K562 (cell line): ENCODE measurements at regions not wholly inside any gene's neighbourhood (a gene's known extent, or its start where the extent isn't known, plus 50 kb on each side); places are given as distances from the start of the nearest gene placed in this dataset.

Experiments
- ATAC-seq: fragments of 200-7000 bp; cut with Tn5 transposase; 3 replicates; pipeline ENCODE4 v1.9.1; 2020; ENCODE audit warnings: moderate library complexity
- BruUV-seq: library from RNA; stranded (reverse); fragments of 400-500 nt; replicated peaks from 2 replicates; lab custom pipeline; 2021; lab: Mats Ljungman, UMichigan
- CTCF ChIA-PET: fragments of 300-600 bp; formaldehyde crosslinking; extraction: SDS; loops from one replicate; lab custom pipeline; 2021; ENCODE audit warnings: low intra/inter-chr PET ratio; lab: Yijun Ruan, JAX
- POLR2A ChIA-PET: fragments of 300-600, 350-650 bp; sonication (Branson Sonifier 250); formaldehyde crosslinking; extraction: SDS; loops from one replicate; lab custom pipeline; 2021; ENCODE audit warnings: antibody characterized with exemption, inconsistent platforms; lab: Yijun Ruan, JAX
- DNase-seq, 4 experiments: peaks; one replicate each; pipeline versions ENCODE4 v3.0.0 to v3.0.0-alpha.2; 2011 to 2018; ENCODE audit warnings: low spot score in 3 of 4, mixed read lengths in 3 of 4; ENCODE audit errors: extremely low read depth in 1 of 4
- FAIRE-seq: peaks from 2 replicates; lab custom pipeline; 2011; peaks lifted over from hg19 to GRCh38; lab: Jason Lieb, UNC
- H2AFZ ChIP-seq: 2 replicates; pipeline ENCODE4 v1.6.0; 2011; ENCODE audit warnings: low read depth, low read length, control low read depth, inconsistent platforms
- H3K27ac ChIP-seq: fragments of 200-600 bp; 3 replicates; pipeline ENCODE4 v1.8.0; 2011; ENCODE audit warnings: low read depth, mild to moderate bottlenecking, control low read depth, inconsistent platforms, low read length, moderate library complexity, mixed read lengths; ENCODE audit errors: extremely low read depth
- H3K27me3 ChIP-seq, 2 experiments: fragments of 300-600 bp in 1 of 2; 2 replicates in 1 of 2; 3 replicates in 1 of 2; pipeline versions ENCODE4 v1.6.0 to v1.8.0; 2011; ENCODE audit warnings: inconsistent platforms in 2 of 2, low read length in 2 of 2, mild to moderate bottlenecking in 1 of 2, mixed read lengths in 1 of 2, moderate library complexity in 1 of 2; ENCODE audit not compliant: control insufficient read depth in 2 of 2, insufficient read depth in 2 of 2
- H3K36me3 ChIP-seq: fragments of 300-600 bp; 3 replicates; pipeline ENCODE4 v1.8.0; 2011; ENCODE audit warnings: mild to moderate bottlenecking, low read length, inconsistent platforms; ENCODE audit not compliant: control insufficient read depth, insufficient read depth
- H3K4me1 ChIP-seq, 2 experiments: fragments of 200-600 bp in 1 of 2; replicated peaks in 1 of 2; 2 replicates in 1 of 2; 3 replicates in 1 of 2; pipeline versions ENCODE4 v1.5.1 to v1.8.0; 2011; ENCODE audit warnings: inconsistent platforms in 2 of 2, low read length in 2 of 2, mild to moderate bottlenecking in 1 of 2, mixed read lengths in 1 of 2, moderate library complexity in 1 of 2; ENCODE audit not compliant: control insufficient read depth in 2 of 2, insufficient read depth in 2 of 2
- H3K4me2 ChIP-seq: 2 replicates; pipeline ENCODE4 v1.6.1; 2011; ENCODE audit warnings: low read length, control low read depth, inconsistent platforms, mixed read lengths; ENCODE audit not compliant: insufficient read depth
- H3K4me3 ChIP-seq: fragments of 200-600 bp; sonication (generic), shearing (Covaris generic); 2 replicates; pipeline ENCODE4 v1.5.1; 2016; ENCODE audit warnings: control low read depth, inconsistent platforms
- H3K79me2 ChIP-seq: fragments of 200-600 bp; 3 replicates; pipeline ENCODE4 v1.8.0; 2011; ENCODE audit warnings: low read length, inconsistent platforms; ENCODE audit not compliant: control insufficient read depth, insufficient read depth
- H3K9ac ChIP-seq, 2 experiments: 2 replicates each; pipeline versions ENCODE4 v1.6.0 to v1.6.1; 2011; ENCODE audit warnings: low read depth in 2 of 2, low read length in 2 of 2, control low read depth in 1 of 2, inconsistent platforms in 1 of 2, mild to moderate bottlenecking in 1 of 2, mixed read lengths in 1 of 2; ENCODE audit not compliant: insufficient read depth in 1 of 2
- H3K9me1 ChIP-seq: one replicate; pipeline ENCODE4 v1.6.0; 2011; ENCODE audit warnings: inconsistent platforms, mild to moderate bottlenecking, low read length, moderate library complexity; ENCODE audit not compliant: control insufficient read depth, insufficient read depth
- H3K9me3 ChIP-seq: replicated peaks from 2 replicates; pipeline ENCODE4 v1.5.1; 2011; ENCODE audit warnings: low read depth, low read length, inconsistent platforms; ENCODE audit not compliant: control insufficient read depth, insufficient read depth
- H4K20me1 ChIP-seq: replicated peaks from 2 replicates; pipeline ENCODE4 v1.6.1; 2011; ENCODE audit warnings: low read length, inconsistent platforms, mixed read lengths; ENCODE audit not compliant: control insufficient read depth, insufficient read depth
- BDP1 ChIP-seq: IDR thresholded peaks from 3 replicates; pipeline ENCODE4 v1.6.1; 2011; ENCODE audit not compliant: insufficient read length, insufficient read depth
- CBFB ChIP-seq: sonication (generic); formaldehyde crosslinking; IDR thresholded peaks from 2 replicates; pipeline ENCODE4 v1.4.0; 2020; ENCODE audit warnings: mild to moderate bottlenecking, missing genetic modification reagents
- HMGN3 ChIP-seq: IDR thresholded peaks from 2 replicates; pipeline ENCODE4 v1.6.1; 2011; ENCODE audit warnings: borderline replicate concordance, low read depth, mild to moderate bottlenecking, mixed read lengths, low read length; ENCODE audit not compliant: insufficient read length; ENCODE audit errors: extremely low read depth
- IFI16 ChIP-seq: fragments of 250-450 bp; sonication (Bioruptor Pico); IDR thresholded peaks from 2 replicates; pipeline ENCODE4 v2.1.2; 2022; ENCODE audit warnings: mild to moderate bottlenecking, inconsistent platforms
- LEF1 ChIP-seq: fragments of 450-650 bp; IDR thresholded peaks from 2 replicates; pipeline ENCODE4 v1.6.1; 2016; ENCODE audit warnings: mild to moderate bottlenecking
- MCM5 ChIP-seq: fragments of 450-650 bp; IDR thresholded peaks from 2 replicates; pipeline ENCODE4 v1.6.1; 2016; ENCODE audit warnings: low read depth
- PHTF2 ChIP-seq: fragments of 250-450 bp; sonication (Bioruptor Pico); IDR thresholded peaks from 2 replicates; pipeline ENCODE4 v1.5.0; 2021; ENCODE audit warnings: mild to moderate bottlenecking
- SREBF1 ChIP-seq: fragments of 150-350 bp; IDR thresholded peaks from 2 replicates; pipeline ENCODE4 v1.6.1; 2014; ENCODE audit warnings: antibody characterized with exemption, low read depth, low read length, borderline replicate concordance
- TAL1 ChIP-seq: fragments of 450-650 bp; IDR thresholded peaks from 2 replicates; pipeline ENCODE4 v1.6.1; 2016; ENCODE audit warnings: mild to moderate bottlenecking
- ZNF511 ChIP-seq: sonication (generic); formaldehyde crosslinking; IDR thresholded peaks from 2 replicates; pipeline ENCODE4 v1.8.0; 2022; ENCODE audit warnings: mild to moderate bottlenecking, missing genetic modification reagents
- ZNF589 ChIP-seq: fragments of 200-800 bp; sonication (Bioruptor generic); IDR thresholded peaks from 2 replicates; pipeline ENCODE4 v1.6.1; 2016; ENCODE audit warnings: low read depth, missing genetic modification characterization, missing compliant biosample characterization
- ZNF696 ChIP-seq: fragments of 250-450 bp; sonication (Bioruptor Pico); conservative IDR thresholded peaks from 2 replicates; pipeline ENCODE4 v1.4.0; 2020; ENCODE audit warnings: mild to moderate bottlenecking, moderate library complexity
- ZZZ3 ChIP-seq: fragments of 450-650 bp; IDR thresholded peaks from 2 replicates; pipeline ENCODE4 v1.6.1; 2016; ENCODE audit warnings: antibody characterized with exemption, mild to moderate bottlenecking, moderate library complexity
- WGBS: fragments of 100-300 bp; shearing (Covaris generic); methylation state at CpG from one replicate; pipeline ENCODE4 v1.1.6; 2016; ENCODE audit warnings: low coverage, mixed read lengths; ENCODE audit not compliant: insufficient coverage; ENCODE audit errors: missing lambda C conversion rate; 5-methylcytosine and 5-hydroxymethylcytosine counted together
- in situ Hi-C: fragments of 300-500 bp; cut with MboI; formaldehyde crosslinking; loops from 4 replicates; pipeline ENCODE4 v1.15.0; 2018; ENCODE audit warnings: inconsistent platforms, mixed read lengths
- intact Hi-C: fragments of 100-400 bp; cut with micrococcal nuclease; formaldehyde crosslinking; loops from 2 replicates; pipeline ENCODE4 v1.14.2; 2022
- TF ChIP-seq, protein P1 (sequence below): sonication (generic); formaldehyde crosslinking; IDR thresholded peaks from 2 replicates; pipeline ENCODE4 v1.8.0; 2023; ENCODE audit warnings: mild to moderate bottlenecking, missing genetic modification reagents

- H4K20me1 ChIP-seq, result no peaks in the 10 kb centered on the region
- peaks cover 0 to 6% of the 10 kb centered on the region in 2 experiments; a peak in 1 of 5 replicates for H3K27me3 ChIP-seq
- H2AFZ ChIP-seq, result no peak overlapping the region
- H3K36me3 ChIP-seq, result no peaks in the 10 kb centered on the region
- 40% methylated on average over 3 of the region's 3 CpGs for WGBS
- H3K9me1 ChIP-seq, result no peaks in the 10 kb centered on the region
- no TSS peak for BruUV-seq
- intact Hi-C loops, result no loop called here
- POLR2A ChIA-PET, result no interaction called here
- FAIRE-seq (no peak), DNase-seq (no peak), ATAC-seq (no peak)
- H3K4me2 ChIP-seq, result no peak overlapping the region
- H3K4me1 ChIP-seq, result peaks cover 0 to 11% of the 10 kb centered on the region in 2 experiments; a peak in 2 of 5 replicates
- no peaks in the 10 kb centered on the region for H3K9me3 ChIP-seq
- H3K9ac ChIP-seq, result no peak overlapping the region
- no peaks in the 10 kb centered on the region for H3K79me2 ChIP-seq
- CTCF ChIA-PET, result no interaction called here
- H3K4me3 ChIP-seq, result no peak overlapping the region
- H3K27ac ChIP-seq, result no peak overlapping the region
- in situ Hi-C loops, result loop anchor here (5.0 to 25.0 kb wide), 2 partner anchors 83 to 598 kb away; partner anchors contain the start of genes GDF7 and HS1BP3
- TF ChIP-seq CBFB (no peak), ZNF511 (CRISPR knock-in tag) (no peak), TAL1 (no peak), ZNF696 (CRISPR knock-in tag) (no peak), LEF1 (no peak), MCM5 (no peak), ZNF589 (CRISPR knock-in tag) (no peak), BDP1 (no peak), ZZZ3 (no peak), IFI16 (CRISPR knock-in tag) (no peak), HMGN3 (no peak), SREBF1 (no peak), PHTF2 (no peak)
- TF ChIP-seq, protein P1, sequence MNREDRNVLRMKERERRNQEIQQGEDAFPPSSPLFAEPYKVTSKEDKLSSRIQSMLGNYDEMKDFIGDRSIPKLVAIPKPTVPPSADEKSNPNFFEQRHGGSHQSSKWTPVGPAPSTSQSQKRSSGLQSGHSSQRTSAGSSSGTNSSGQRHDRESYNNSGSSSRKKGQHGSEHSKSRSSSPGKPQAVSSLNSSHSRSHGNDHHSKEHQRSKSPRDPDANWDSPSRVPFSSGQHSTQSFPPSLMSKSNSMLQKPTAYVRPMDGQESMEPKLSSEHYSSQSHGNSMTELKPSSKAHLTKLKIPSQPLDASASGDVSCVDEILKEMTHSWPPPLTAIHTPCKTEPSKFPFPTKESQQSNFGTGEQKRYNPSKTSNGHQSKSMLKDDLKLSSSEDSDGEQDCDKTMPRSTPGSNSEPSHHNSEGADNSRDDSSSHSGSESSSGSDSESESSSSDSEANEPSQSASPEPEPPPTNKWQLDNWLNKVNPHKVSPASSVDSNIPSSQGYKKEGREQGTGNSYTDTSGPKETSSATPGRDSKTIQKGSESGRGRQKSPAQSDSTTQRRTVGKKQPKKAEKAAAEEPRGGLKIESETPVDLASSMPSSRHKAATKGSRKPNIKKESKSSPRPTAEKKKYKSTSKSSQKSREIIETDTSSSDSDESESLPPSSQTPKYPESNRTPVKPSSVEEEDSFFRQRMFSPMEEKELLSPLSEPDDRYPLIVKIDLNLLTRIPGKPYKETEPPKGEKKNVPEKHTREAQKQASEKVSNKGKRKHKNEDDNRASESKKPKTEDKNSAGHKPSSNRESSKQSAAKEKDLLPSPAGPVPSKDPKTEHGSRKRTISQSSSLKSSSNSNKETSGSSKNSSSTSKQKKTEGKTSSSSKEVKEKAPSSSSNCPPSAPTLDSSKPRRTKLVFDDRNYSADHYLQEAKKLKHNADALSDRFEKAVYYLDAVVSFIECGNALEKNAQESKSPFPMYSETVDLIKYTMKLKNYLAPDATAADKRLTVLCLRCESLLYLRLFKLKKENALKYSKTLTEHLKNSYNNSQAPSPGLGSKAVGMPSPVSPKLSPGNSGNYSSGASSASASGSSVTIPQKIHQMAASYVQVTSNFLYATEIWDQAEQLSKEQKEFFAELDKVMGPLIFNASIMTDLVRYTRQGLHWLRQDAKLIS (CRISPR knock-in tag), result no peak
These were observed 136.5 kb downstream of the TDRD15 start for GRCh38 chr2:21260311-21260710.
